ENCODE measurements at regions not wholly inside any gene's neighbourhood (a gene's known extent, or its start where the extent isn't known, plus 50 kb on each side); places are given as distances from the start of the nearest gene placed in this dataset.

GRCh38 chr4:123553733-123554637, 157.4 kb downstream of the SPRY1 start:
- no peak for TF ChIP-seq CTCF (IDR thresholded peaks at IDR 0.05; ENCODE audit: control extremely low read depth, extremely low read depth, low read depth, missing control alignments)
- CTCF ChIA-PET, result interaction anchor here (1.9 kb wide), 1 partner anchor 11 kb away, joined by 9 read pairs; no protein-coding TSS in a partner anchor
- POLR2A ChIA-PET, result no interaction called here
- DNase-seq (ENCODE audit: extremely low spot score), result no peak

GRCh38 chr4:123554801-123555232, 158.2 kb downstream of the SPRY1 start:
- CTCF ChIA-PET, result interaction anchor here (1.9 kb wide), 1 partner anchor 10 kb away, joined by 9 read pairs; no protein-coding TSS in a partner anchor
- POLR2A ChIA-PET, result no interaction called here
- TF ChIP-seq CTCF (IDR thresholded peaks at IDR 0.05; ENCODE audit: control extremely low read depth, extremely low read depth, low read depth, missing control alignments), result no peak
- DNase-seq (ENCODE audit: extremely low spot score), result no peak

GRCh38 chr4:123555233-123555806, 158.7 kb downstream of the SPRY1 start:
- no peak for DNase-seq (ENCODE audit: extremely low spot score)
- ChIA-PET CTCF (interaction anchor here (1.9 kb wide), 1 partner anchor 10 kb away, joined by 9 read pairs; no protein-coding TSS in a partner anchor), POLR2A (no interaction called here)
- TF ChIP-seq CTCF (IDR thresholded peaks at IDR 0.05; ENCODE audit: control extremely low read depth, extremely low read depth, low read depth, missing control alignments), result no peak

GRCh38 chr4:123555807-123556273, 159.2 kb downstream of the SPRY1 start:
- ChIA-PET POLR2A (no interaction called here), CTCF (interaction anchor here (1.9 kb wide), 1 partner anchor 9 kb away, joined by 9 read pairs; no protein-coding TSS in a partner anchor)
- no peak for DNase-seq (ENCODE audit: extremely low spot score)
- no peak for TF ChIP-seq CTCF (IDR thresholded peaks at IDR 0.05; ENCODE audit: control extremely low read depth, extremely low read depth, low read depth, missing control alignments)

GRCh38 chr4:123556526-123556925, 159.9 kb downstream of the SPRY1 start:
- TF ChIP-seq CTCF (IDR thresholded peaks at IDR 0.05; ENCODE audit: control extremely low read depth, extremely low read depth, low read depth, missing control alignments), result no peak
- no peak for DNase-seq (ENCODE audit: extremely low spot score)
- ChIA-PET CTCF (no interaction called here), POLR2A (no interaction called here)

- TF ChIP-seq CTCF (IDR thresholded peaks at IDR 0.05; ENCODE audit: control extremely low read depth, extremely low read depth, low read depth, missing control alignments), result no peak
- CTCF ChIA-PET, result no interaction called here
- POLR2A ChIA-PET, result no interaction called here
- no peak for DNase-seq (ENCODE audit: extremely low spot score)
These were observed 161.4 kb downstream of the SPRY1 start for GRCh38 chr4:123557857-123558536.
